GM19025 (cell line): ENCODE measurements at regions not wholly inside any gene's neighbourhood (a gene's known extent, or its start where the extent isn't known, plus 50 kb on each side); places are given as distances from the start of the nearest gene placed in this dataset.

ENCODE experiments used
- ATAC-seq: cut with Tn5 transposase; IDR thresholded peaks from one replicate; pipeline ENCODE4 v1.9.1; 2021; ENCODE audit warnings: mild to moderate bottlenecking, low read depth, moderate library complexity; ENCODE audit not compliant: unreplicated experiment

DNA sequence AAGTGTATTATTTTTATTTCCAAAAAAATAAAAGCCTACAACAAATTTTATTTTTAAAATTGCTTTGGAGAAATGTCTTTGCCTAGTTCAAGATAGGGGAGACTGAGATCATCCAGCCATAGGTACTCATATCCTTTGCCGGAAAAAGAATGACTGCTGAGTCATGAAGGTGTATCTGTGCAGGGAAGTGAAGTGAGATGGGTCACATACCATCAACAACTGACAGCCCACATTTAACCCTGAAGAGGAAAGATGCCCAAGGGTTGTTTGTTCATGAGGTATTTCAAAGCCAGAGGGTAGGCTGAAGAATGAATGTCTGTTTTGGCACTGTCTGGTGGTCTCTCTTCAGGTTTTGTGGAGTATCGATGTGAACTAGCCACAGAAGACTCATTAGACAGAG lies 106.7 kb upstream of the TTC29 start:
- ATAC-seq = no peak

DNA sequence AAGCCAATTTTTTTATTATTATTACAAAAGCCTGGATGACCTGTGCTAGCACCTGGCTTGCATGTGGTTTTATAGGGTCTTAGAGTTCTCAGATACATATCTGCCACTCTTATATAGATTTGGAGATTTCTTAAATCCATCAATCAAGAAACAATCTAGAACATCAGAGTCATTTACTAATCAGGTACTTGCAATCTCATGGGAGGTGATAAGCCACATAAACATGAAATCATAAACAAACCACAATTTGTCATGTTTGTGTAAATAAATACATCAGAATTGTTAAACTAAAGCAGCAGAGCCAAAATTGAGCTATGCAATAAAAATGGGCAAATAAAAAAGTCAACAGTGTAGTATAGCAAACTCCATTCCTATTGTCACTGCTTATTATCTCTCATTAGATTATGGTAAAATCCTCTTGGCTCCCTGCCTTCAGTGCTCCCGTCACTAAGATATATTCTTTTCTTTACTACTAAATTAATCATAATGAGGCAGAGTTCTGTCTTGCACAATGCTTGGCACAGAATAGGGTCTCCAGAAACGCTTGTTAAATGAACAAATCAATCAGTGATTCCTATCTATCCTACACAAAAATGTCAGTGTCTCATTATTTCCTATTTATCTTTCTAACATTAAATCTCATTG lies 108.7 kb upstream of the TTC29 start:
- no peak for ATAC-seq

- ATAC-seq = no peak
Measured at GRCh38 chr4:147056940-147057610, 111.4 kb upstream of the TTC29 start.

DNA sequence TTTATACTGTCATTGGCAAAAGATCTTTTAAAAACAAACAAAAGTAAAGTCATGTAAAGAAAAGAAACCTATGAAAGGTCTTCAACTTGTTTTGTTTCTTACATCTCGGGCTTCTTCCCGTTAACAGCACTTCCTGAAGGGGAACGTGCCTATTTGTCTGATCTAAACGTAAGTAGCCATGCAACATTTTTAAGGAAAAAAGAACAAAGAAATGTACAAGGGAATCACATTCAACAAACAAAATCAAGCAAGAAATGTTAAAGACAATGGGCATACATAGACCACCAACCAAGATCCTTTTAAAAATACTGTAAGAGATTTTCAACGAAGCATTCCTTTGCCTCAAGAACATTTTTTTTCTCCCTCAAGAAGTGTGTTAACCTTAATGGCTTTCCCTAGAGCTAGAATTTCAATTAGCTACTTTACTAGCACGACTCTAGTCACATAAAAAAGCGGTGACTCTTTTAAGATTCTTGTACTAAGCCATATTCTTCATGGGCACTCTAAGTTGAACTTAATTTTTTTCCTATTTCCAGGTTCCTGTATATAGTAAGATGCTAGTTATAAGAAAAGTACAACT lies 112.0 kb upstream of the TTC29 start:
- no peak for ATAC-seq

- ATAC-seq = no peak
Measured at GRCh38 chr4:147059064-147059731, 113.5 kb upstream of the TTC29 start.

DNA sequence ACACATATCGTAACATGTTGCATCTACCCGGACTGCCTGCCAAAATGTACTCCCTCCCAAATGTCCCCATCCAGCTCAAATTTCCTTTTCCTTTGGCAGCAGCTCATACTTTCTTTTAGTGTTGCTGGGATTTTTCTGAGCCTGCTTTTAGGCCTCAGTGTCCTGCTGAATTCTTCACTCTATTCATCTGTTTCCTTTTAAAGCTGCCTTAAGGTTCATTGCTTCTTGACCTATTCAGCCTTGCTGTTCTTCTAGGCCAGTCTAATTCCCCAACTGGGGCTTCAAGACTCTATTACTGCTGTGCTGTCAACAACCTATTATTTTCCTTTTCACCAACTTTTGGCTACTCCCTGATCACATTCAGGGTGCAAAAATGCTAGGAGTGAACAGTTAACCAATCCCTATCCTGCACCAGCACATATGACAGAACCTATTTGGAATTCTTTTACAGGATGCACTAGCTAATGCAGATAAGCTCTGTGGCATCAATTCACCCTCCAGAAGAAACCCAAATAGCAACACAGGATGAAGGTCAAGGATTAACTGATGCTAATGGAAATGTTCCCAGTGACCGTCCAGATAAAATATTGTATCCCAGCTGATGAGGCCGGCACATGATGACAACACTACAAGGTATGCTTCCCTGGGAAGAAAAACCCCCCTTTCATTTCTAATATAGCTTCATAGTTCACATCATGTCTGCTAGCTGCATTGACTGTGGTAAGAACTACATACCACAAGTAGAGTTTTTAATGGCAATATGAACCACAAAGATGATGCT lies 114.7 kb upstream of the TTC29 start:
- ATAC-seq = no peak

DNA sequence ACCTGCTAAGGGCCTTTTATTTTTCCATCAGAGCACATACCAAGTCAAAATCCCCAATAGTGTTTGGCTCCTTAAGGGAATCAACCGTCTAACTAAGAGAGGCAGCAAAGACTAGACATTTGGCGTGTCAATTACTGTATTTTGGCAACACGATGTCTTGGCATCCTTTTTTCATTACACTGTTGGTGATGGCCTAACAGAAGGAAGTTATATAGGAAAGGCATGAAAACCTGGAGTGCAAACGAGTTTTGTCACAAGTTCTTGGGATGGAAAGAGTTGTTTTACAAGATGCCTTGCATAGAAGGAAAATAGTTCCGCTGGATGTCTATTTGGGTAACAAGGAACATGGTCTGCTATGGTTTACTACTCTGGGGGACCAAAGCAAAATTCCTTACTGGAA lies 119.2 kb upstream of the TTC29 start:
- no peak for ATAC-seq

DNA sequence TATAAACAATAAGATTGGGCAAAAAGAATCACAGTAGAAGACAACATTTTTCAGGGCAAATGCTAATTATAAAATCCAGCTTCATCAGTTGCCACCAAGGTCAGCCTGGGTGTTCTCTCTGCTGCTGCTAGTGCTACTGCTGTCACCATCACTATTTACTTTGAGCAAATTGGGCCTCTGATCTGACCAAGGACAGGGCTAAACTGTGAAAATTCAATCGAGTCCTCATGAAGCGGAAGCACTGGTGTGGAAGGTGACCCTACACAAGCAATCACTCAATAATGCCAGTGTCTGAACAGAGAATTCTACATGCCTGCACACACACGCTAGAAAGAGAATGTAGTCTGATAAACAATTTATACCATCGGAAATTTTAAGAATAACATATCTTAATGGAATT lies 122.9 kb upstream of the TTC29 start:
- ATAC-seq = no peak

- no peak for ATAC-seq
Measured at GRCh38 chr4:147071209-147071740, 125.6 kb upstream of the TTC29 start.

- ATAC-seq = no peak
Measured at GRCh38 chr4:147076179-147076578, 130.5 kb upstream of the TTC29 start.

- no peak for ATAC-seq
Measured at GRCh38 chr4:147076728-147077127, 131.1 kb upstream of the TTC29 start.

- no peak for ATAC-seq
Measured at GRCh38 chr4:147078362-147078761, 132.7 kb upstream of the TTC29 start.

DNA sequence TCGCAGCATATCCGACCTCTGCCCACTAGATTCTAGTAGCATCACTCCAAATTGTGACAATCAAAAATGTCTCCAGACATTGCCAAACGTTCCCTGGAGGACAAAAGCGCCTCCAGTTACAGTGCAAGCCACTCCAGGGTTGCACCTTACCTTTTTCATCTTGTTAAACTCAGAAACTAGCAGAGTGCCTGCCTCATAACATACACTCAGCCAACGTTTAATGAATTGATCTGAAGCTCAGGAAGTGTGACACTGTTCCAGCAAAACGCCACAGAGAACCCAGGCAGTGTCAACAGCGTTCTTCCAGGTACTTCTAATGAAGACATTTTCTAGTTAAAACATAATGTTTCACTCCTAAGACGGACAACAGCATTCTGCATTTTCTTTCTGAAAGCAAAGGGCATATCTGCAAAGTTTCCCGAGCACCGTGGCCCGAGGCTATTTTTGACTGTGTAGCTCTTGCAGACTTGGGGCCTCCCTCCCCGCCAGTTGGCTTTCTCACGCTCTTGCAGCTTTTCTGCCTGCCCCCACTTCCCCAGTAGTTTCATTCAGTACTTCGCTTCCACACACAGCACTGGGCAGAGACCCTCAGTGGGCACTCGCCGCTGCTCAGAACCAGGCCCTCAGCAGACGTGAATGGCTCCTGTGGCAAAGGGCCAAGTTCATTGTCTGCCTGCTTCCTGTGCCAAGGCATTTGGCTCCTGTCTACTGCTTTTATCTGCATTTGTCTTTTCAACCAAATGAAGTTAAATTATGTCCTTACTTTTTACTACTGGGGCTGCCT lies 133.4 kb upstream of the TTC29 start:
- no peak for ATAC-seq

DNA sequence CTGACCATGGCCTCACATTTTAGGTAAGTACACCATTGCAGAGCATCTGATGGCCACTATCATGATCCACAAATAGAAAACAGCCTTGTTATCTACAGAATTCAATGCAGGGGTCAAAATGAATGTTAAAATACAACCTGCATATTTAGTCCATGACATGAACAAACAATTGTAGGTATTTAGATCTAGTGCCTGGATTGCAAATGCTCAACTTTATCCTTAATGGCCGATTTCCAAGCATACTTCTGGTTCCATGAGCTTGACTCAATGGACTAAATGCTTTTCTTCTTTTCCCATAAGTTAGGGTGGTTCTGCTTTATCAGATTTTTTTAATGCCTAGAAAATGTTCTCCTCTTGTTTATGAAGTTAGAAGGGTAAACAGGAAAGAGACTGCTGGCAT lies 139.2 kb upstream of the TTC29 start:
- no peak for ATAC-seq

GRCh38 chr4:147085781-147086180 lies 140.1 kb upstream of the TTC29 start:
- no peak for ATAC-seq

GRCh38 chr4:147088146-147088545 lies 142.5 kb upstream of the TTC29 start:
- no peak for ATAC-seq

GRCh38 chr4:147090486-147090885 lies 144.8 kb upstream of the TTC29 start:
- no peak for ATAC-seq

DNA sequence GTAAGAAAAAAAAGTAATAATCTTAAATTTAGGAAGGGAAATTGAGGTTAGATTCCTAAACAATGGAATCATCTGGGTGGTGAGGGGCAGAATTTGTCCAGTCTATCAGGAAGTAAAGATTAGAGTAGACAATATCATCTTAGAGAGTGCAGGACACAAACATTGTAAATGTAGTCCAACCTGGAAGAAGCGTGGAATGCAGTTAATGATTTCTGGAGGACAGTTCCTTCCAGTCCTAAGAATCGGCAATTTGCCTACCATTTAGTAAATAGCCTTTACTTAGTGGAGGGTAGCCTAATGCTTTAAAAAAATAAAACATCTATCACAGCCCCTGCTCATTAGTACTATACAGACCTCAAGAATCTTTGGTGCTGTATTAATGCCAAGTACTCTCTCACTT lies 147.5 kb upstream of the TTC29 start:
- ATAC-seq = no peak

DNA sequence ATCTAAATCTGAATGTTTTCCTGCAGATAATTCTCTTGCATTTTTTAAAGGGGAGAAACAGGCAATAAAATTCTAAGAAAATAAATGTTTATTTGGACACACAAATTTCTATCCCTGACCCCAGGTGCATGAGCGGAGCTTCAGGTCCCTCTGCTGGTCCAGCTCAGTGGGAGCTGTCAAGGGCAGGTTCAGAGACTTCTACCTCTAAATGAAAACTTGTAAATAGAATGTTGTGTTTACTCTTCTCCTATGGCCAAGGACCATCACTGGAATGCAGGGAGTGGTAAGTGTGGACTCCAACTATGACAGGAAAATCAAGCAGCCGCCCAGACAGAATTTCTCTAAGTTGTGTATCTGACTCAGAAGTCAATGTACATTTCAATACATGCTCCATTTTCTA lies 148.6 kb upstream of the TTC29 start:
- no peak for ATAC-seq
